ENCODE measurements at regions not wholly inside any gene's neighbourhood (a gene's known extent, or its start where the extent isn't known, plus 50 kb on each side); places are given as distances from the start of the nearest gene placed in this dataset.

DNA sequence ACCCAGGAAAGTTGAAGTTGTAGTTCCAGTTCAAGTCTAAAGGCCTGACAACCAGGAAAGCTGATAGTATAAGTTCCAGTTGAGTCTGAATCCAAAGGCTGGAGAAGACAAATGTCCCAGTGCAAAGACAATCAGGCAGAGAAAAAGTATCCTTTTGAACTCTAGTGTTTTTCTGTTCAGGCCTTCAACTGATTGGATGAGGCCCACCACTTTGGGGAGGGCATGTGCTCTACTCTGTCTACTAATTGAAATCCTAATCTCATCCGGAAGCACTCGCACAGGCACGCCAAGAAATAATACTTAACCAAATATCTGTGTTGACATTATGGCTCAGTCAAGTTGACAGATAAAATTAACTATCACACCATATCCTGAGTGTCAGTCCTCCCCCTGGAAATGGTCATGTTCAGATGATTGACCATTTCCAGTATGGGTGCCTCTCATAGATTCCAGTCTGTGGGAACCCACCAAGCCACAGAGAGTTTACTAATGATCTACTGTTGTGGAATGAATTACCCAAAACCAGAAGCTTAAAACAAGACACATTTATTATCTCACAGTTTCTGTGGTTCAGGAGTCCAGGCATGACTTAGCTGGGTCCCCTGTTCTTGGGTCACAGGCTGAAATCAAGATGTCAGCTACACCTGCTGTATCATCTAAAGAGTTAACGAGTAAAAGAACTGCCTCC is 296.3 kb upstream of the ZP4 start:
- TF ChIP-seq, protein P1, sequence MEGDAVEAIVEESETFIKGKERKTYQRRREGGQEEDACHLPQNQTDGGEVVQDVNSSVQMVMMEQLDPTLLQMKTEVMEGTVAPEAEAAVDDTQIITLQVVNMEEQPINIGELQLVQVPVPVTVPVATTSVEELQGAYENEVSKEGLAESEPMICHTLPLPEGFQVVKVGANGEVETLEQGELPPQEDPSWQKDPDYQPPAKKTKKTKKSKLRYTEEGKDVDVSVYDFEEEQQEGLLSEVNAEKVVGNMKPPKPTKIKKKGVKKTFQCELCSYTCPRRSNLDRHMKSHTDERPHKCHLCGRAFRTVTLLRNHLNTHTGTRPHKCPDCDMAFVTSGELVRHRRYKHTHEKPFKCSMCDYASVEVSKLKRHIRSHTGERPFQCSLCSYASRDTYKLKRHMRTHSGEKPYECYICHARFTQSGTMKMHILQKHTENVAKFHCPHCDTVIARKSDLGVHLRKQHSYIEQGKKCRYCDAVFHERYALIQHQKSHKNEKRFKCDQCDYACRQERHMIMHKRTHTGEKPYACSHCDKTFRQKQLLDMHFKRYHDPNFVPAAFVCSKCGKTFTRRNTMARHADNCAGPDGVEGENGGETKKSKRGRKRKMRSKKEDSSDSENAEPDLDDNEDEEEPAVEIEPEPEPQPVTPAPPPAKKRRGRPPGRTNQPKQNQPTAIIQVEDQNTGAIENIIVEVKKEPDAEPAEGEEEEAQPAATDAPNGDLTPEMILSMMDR (IDR thresholded peaks at IDR 0.05): no peak
- TF ChIP-seq ZFX (IDR thresholded peaks at IDR 0.05; ENCODE audit: borderline replicate concordance): no peak

Measured in 22Rv1 (cell line).